ENCODE measurements at regions not wholly inside any gene's neighbourhood (a gene's known extent, or its start where the extent isn't known, plus 50 kb on each side); places are given as distances from the start of the nearest gene placed in this dataset.

DNA sequence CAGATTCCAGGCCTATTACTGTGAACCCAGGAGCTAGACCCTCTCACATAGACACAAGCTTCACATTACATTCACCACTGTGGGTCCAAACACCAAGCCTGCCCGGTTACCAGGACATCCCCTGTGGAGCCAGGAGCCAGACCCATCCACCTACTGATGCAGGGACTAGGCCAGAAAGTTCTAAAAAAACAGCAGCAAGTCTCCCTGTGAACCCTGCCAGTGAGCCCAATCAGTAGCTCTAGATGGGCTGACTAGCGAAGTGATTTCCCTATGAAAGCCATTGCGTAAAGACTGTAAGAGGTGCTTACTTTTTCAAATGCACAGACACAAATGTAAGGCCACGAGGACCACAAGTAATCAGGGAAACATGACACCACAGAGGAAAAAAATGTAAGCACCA, 352.3 kb downstream of the TMEM161B start:
- Histone ChIP-seq H3K4me2 (ENCODE audit: low read length) (no peak overlapping the region), H3K4me3 (ENCODE audit: low read length) (no peak overlapping the region), H3K27ac (ENCODE audit: low read length) (no peak overlapping the region), H3K79me2 (replicated peaks; ENCODE audit: insufficient read depth, low read length) (no peaks in the 10 kb centered on the region), H3K9me3 (ENCODE audit: low read length) (peaks cover 8% of the 10 kb centered on the region), H3K36me3 (ENCODE audit: insufficient read depth, low read length) (no peaks in the 10 kb centered on the region), H2AFZ (ENCODE audit: low read depth, low read length) (no peak overlapping the region), H3K9me2 (ENCODE audit: insufficient read depth, low read length) (no peaks in the 10 kb centered on the region), H3F3A (ENCODE audit: insufficient read depth, low read length, poor library complexity, severe bottlenecking) (no peaks in the 10 kb centered on the region), H4K20me1 (ENCODE audit: insufficient read depth) (no peaks in the 10 kb centered on the region), H3K9ac (ENCODE audit: low read length) (no peak overlapping the region), H3K27me3 (ENCODE audit: insufficient read depth, low read depth, low read length) (no peaks in the 10 kb centered on the region)
- TF ChIP-seq EP300 (conservative IDR thresholded peaks at IDR 0.05; ENCODE audit: poor library complexity, severe bottlenecking) (no peak), RAD21 (conservative IDR thresholded peaks at IDR 0.05) (no peak), EZH2 (IDR thresholded peaks at IDR 0.05; ENCODE audit: borderline replicate concordance, insufficient read depth, low read length, poor library complexity, severe bottlenecking) (no peak), MXI1 (conservative IDR thresholded peaks at IDR 0.05; ENCODE audit: poor library complexity, severe bottlenecking) (no peak), TAF1 (IDR thresholded peaks at IDR 0.05; ENCODE audit: low read depth) (no peak), POLR2AphosphoS5 (IDR thresholded peaks at IDR 0.05) (no peak), SMC3 (conservative IDR thresholded peaks at IDR 0.05; ENCODE audit: poor library complexity) (no peak)
- TF ChIP-seq, protein P1, sequence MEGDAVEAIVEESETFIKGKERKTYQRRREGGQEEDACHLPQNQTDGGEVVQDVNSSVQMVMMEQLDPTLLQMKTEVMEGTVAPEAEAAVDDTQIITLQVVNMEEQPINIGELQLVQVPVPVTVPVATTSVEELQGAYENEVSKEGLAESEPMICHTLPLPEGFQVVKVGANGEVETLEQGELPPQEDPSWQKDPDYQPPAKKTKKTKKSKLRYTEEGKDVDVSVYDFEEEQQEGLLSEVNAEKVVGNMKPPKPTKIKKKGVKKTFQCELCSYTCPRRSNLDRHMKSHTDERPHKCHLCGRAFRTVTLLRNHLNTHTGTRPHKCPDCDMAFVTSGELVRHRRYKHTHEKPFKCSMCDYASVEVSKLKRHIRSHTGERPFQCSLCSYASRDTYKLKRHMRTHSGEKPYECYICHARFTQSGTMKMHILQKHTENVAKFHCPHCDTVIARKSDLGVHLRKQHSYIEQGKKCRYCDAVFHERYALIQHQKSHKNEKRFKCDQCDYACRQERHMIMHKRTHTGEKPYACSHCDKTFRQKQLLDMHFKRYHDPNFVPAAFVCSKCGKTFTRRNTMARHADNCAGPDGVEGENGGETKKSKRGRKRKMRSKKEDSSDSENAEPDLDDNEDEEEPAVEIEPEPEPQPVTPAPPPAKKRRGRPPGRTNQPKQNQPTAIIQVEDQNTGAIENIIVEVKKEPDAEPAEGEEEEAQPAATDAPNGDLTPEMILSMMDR (IDR thresholded peaks at IDR 0.05; ENCODE audit: poor library complexity, severe bottlenecking): no peak
- TF ChIP-seq, protein P2, sequence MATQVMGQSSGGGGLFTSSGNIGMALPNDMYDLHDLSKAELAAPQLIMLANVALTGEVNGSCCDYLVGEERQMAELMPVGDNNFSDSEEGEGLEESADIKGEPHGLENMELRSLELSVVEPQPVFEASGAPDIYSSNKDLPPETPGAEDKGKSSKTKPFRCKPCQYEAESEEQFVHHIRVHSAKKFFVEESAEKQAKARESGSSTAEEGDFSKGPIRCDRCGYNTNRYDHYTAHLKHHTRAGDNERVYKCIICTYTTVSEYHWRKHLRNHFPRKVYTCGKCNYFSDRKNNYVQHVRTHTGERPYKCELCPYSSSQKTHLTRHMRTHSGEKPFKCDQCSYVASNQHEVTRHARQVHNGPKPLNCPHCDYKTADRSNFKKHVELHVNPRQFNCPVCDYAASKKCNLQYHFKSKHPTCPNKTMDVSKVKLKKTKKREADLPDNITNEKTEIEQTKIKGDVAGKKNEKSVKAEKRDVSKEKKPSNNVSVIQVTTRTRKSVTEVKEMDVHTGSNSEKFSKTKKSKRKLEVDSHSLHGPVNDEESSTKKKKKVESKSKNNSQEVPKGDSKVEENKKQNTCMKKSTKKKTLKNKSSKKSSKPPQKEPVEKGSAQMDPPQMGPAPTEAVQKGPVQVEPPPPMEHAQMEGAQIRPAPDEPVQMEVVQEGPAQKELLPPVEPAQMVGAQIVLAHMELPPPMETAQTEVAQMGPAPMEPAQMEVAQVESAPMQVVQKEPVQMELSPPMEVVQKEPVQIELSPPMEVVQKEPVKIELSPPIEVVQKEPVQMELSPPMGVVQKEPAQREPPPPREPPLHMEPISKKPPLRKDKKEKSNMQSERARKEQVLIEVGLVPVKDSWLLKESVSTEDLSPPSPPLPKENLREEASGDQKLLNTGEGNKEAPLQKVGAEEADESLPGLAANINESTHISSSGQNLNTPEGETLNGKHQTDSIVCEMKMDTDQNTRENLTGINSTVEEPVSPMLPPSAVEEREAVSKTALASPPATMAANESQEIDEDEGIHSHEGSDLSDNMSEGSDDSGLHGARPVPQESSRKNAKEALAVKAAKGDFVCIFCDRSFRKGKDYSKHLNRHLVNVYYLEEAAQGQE (IDR thresholded peaks at IDR 0.05; ENCODE audit: borderline replicate concordance): no peak

DNA sequence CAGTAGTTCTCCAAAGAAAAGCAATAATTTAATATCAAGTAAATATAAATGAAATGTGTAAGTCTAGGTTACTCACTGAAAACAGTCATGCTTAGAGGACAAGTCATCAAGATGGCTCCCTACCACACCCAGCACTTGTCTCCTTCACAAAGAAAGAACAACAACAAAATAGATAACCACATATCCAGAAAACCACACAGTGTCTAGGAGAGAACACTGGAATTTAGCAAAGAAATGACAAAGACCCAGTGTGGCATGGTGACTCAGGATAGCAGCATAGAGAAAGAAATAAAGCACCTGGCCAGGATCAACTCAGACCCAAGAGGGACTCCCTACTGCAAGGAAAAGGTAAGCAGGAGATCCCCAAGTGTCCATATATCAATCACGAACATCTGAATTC, 356.2 kb downstream of the TMEM161B start:
- Histone ChIP-seq H3K27ac (ENCODE audit: low read length) (no peak overlapping the region), H3K9me2 (ENCODE audit: insufficient read depth, low read length) (no peaks in the 10 kb centered on the region), H3K4me3 (ENCODE audit: low read length) (no peak overlapping the region), H3K79me2 (replicated peaks; ENCODE audit: insufficient read depth, low read length) (no peaks in the 10 kb centered on the region), H4K20me1 (ENCODE audit: insufficient read depth) (no peaks in the 10 kb centered on the region), H2AFZ (ENCODE audit: low read depth, low read length) (no peak overlapping the region), H3K9me3 (ENCODE audit: low read length) (peaks cover 8% of the 10 kb centered on the region), H3F3A (ENCODE audit: insufficient read depth, low read length, poor library complexity, severe bottlenecking) (no peaks in the 10 kb centered on the region), H3K36me3 (ENCODE audit: insufficient read depth, low read length) (no peaks in the 10 kb centered on the region), H3K27me3 (ENCODE audit: insufficient read depth, low read depth, low read length) (no peaks in the 10 kb centered on the region), H3K4me2 (ENCODE audit: low read length) (no peak overlapping the region), H3K9ac (ENCODE audit: low read length) (no peak overlapping the region)
- no peak for TF ChIP-seq SMC3 (conservative IDR thresholded peaks at IDR 0.05; ENCODE audit: poor library complexity)
- no peak for TF ChIP-seq MXI1 (conservative IDR thresholded peaks at IDR 0.05; ENCODE audit: poor library complexity, severe bottlenecking)
- TF ChIP-seq, protein P2 (IDR thresholded peaks at IDR 0.05; ENCODE audit: borderline replicate concordance): no peak
- TF ChIP-seq EZH2 (IDR thresholded peaks at IDR 0.05; ENCODE audit: borderline replicate concordance, insufficient read depth, low read length, poor library complexity, severe bottlenecking): no peak
- no peak for TF ChIP-seq RAD21 (conservative IDR thresholded peaks at IDR 0.05)

Measured in neural cell (in vitro differentiated cells).